AG08395 (cell line): ENCODE measurements at regions not wholly inside any gene's neighbourhood (a gene's known extent, or its start where the extent isn't known, plus 50 kb on each side); places are given as distances from the start of the nearest gene placed in this dataset.

Experiments
- DNase-seq: peaks from one replicate; pipeline ENCODE4 v3.0.0; 2012; ENCODE audit warnings: mixed read lengths, low spot score

GRCh38 chr3:30169487-30169886, 436.9 kb upstream of the TGFBR2 start:
- no peak for DNase-seq

- no peak for DNase-seq
These were observed 435.5 kb upstream of the TGFBR2 start for GRCh38 chr3:30170681-30171438.

DNA sequence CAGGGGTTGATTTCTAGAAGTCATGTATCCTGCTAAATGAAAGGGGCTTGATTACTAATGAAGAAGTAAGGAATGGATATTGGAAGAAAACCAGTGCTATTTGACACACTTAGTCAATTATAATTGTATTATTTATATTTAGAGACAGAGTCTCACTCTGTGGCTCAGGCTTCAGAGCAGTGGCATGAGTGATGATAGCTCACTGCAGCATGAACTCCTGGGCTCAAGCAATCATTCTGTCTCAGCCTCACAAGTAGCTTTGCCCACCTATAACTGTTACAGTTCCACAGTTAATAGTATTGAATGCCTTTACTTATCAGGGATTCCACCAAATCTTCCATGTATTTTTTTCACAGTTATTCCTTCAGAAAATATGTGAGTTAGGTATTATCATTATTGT, 432.0 kb upstream of the TGFBR2 start:
- no peak for DNase-seq

- peak; percentile 22 for DNase-seq
These were observed 425.9 kb upstream of the TGFBR2 start for GRCh38 chr3:30180310-30181177.

GRCh38 chr3:30181178-30181465, 425.3 kb upstream of the TGFBR2 start:
- DNase-seq: peak; percentile 31

- peak; percentile 7 for DNase-seq
These were observed 424.8 kb upstream of the TGFBR2 start for GRCh38 chr3:30181581-30181980.

- no peak for DNase-seq
These were observed 423.0 kb upstream of the TGFBR2 start for GRCh38 chr3:30183421-30183820.

GRCh38 chr3:30184091-30184810, 422.1 kb upstream of the TGFBR2 start:
- no peak for DNase-seq

DNA sequence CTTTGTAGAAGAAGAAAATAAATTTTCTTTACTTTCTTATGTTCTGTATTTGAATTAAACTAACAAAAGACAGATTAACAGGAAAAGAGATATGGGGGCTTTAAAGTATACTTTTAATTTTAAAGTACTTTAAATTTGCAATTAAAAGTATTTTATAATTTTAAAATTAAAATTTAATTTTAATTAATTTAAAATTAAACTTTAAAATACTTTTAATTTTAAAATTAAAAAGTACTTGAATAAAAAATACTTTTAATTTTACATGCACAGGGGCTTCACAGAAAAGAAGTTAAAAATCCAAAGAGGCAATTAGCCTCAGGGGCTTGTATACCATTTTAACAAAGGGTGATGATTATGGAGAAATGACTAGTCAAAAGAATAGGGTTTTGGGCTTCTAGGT, 420.5 kb upstream of the TGFBR2 start:
- no peak for DNase-seq

DNA sequence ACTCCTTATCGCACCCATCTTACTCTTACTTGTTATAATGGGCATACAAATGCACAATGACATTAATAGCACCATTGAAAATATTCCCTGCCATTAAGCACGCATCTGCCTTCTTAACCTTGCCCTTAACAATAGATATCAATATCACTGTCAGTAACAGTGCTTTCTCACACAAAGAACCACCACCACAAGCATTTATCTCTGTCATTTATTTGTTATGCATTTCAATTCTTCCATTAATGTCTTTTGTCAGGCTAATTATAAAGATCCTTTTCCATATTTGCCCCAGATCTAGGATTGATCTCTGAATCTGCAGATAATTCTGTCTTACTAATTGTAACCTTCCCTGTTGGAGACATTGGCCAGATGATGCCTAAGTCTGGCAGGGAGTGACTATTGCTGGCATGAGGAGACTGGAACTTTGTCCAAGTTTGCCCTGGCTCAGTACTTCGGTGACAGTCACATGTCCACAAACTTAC, 419.6 kb upstream of the TGFBR2 start:
- DNase-seq: no peak

- no peak for DNase-seq
These were observed 419.0 kb upstream of the TGFBR2 start for GRCh38 chr3:30187366-30187765.

GRCh38 chr3:30188713-30189112, 417.7 kb upstream of the TGFBR2 start:
- DNase-seq: no peak

GRCh38 chr3:30189900-30190299, 416.5 kb upstream of the TGFBR2 start:
- DNase-seq: no peak

DNA sequence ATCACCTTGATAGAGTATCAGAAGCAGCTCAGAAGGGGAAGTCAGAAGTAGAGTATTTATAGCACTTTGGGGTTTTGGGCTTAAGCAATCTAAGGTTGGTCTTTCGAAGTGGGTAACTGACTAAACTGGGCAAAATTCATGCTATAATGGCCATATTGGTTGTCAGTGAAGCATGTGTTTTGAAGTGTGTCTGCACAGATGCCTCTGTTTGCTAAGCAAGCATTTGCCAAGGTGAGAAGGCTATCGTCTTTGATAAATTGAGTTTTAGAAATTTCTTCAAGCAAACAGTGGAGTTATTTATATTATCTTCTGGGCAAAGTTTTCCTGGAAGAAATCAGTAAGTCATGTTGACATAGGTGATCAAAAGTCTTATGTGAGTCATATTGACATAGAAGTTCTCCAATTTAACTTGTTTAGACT, 412.8 kb upstream of the TGFBR2 start:
- DNase-seq: no peak

GRCh38 chr3:30195352-30195751, 411.0 kb upstream of the TGFBR2 start:
- DNase-seq: no peak

DNA sequence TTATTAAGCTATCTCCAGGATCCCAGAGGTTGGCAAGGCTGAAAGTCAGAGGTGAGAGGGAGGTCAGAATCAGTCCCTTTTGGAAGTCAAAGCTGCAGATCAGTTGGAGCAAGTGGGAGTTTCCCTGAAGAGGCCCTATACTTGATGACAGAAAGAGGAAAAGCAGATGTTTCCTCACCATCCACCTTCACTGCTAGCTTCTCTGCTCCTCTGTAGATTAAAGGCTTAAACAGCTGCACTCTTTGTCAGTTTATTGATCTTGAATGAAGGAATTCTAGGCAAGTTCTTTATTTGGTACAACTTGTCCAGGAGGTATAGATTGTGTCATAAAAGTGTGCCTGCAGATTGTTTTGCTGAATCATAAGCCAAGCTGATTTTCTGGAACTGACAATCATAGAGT, 408.2 kb upstream of the TGFBR2 start:
- no peak for DNase-seq

GRCh38 chr3:30199096-30199759, 407.2 kb upstream of the TGFBR2 start:
- peak; percentile 49 for DNase-seq

DNA sequence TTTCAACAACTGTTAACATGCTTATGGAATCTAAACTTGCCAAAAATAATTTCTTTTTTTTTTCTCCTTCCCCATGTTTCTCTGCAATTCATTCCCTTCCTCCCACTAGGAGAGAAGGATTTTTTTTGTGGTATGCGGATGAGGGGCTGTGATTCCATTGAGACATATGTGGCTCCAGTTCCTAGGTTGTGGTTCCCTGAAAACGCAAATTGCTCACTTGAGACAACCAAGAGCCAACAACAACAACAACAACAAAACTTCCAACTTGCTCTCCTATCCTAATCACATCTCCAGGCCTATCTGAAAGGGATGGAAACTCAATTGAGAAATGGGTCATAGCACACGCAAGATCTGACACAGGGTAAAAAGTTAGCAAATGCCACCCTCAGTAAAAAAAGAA, 406.5 kb upstream of the TGFBR2 start:
- no peak for DNase-seq

- DNase-seq: no peak
These were observed 404.7 kb upstream of the TGFBR2 start for GRCh38 chr3:30201715-30202114.

GRCh38 chr3:30203301-30203700, 403.1 kb upstream of the TGFBR2 start:
- DNase-seq: peak; percentile 37

DNA sequence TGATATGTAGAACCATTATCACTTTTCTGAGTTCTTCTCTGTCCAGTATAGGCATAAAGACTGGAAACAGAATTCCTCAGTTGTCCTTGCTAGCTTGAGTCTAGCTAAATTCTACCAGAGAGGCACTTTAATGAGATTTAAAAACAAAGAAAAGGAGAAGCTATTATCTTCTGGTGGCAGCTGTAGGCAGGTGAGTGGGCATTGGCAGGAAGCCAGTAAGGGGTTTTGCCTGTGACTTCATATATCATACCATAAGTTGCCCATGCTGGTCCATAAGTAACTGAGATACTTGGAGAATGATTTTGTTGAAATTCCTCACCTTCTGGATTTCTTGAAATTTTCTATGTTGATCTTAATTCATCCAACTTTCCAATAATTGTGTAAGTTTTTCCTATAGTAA, 402.3 kb upstream of the TGFBR2 start:
- no peak for DNase-seq

- DNase-seq: no peak
These were observed 400.4 kb upstream of the TGFBR2 start for GRCh38 chr3:30206051-30206450.
